ENCODE measurements at regions not wholly inside any gene's neighbourhood (a gene's known extent, or its start where the extent isn't known, plus 50 kb on each side); places are given as distances from the start of the nearest gene placed in this dataset.

GRCh38 chr2:59711121-59711520 is 842.3 kb downstream of the BCL11A start:
- no peak for DNase-seq (ENCODE audit: low read depth, low spot score)
- BruUV-seq (replicated peaks) = no TSS peak
- POLR2A ChIA-PET = no interaction called here
- intact Hi-C loops (cut with micrococcal nuclease; ENCODE audit: unreplicated experiment) = no loop called here
- Histone ChIP-seq H3K4me1 (ENCODE audit: control insufficient read depth, insufficient read depth, low read length) (no peaks in the 10 kb centered on the region), H3K36me3 (ENCODE audit: control insufficient read depth, insufficient read depth, low read length) (no peaks in the 10 kb centered on the region), H3K4me3 (ENCODE audit: low read depth in 2 of 2, low read length in 2 of 2) (no peak overlapping the region), H3K27ac (ENCODE audit: low read length) (no peak overlapping the region), H3K27me3 (ENCODE audit: control insufficient read depth, insufficient read depth, low read length) (no peaks in the 10 kb centered on the region), H3K9me3 (ENCODE audit: control insufficient read depth, insufficient read depth, low read depth, low read length) (no peaks in the 10 kb centered on the region)
- TF ChIP-seq SIN3A (IDR thresholded peaks at IDR 0.05; ENCODE audit: borderline replicate concordance, insufficient read depth, low read depth, low read length) = no peak
- TF ChIP-seq TCF7L2 (IDR thresholded peaks at IDR 0.05; ENCODE audit: low read depth, low read length) = no peak
- ATAC-seq = no peak
- CTCF ChIA-PET = no interaction called here
- in situ Hi-C loops (cut with HindIII; ENCODE audit: low pct_unique_long_range_greater_than_20kb, low sequenced_read_pairs) = no loop called here

GRCh38 chr2:59706729-59707128 is 846.7 kb downstream of the BCL11A start:
- Histone ChIP-seq H3K27ac (ENCODE audit: low read length) (no peak overlapping the region), H3K9me3 (ENCODE audit: control insufficient read depth, insufficient read depth, low read depth, low read length) (no peaks in the 10 kb centered on the region), H3K36me3 (ENCODE audit: control insufficient read depth, insufficient read depth, low read length) (no peaks in the 10 kb centered on the region), H3K27me3 (ENCODE audit: control insufficient read depth, insufficient read depth, low read length) (no peaks in the 10 kb centered on the region), H3K4me3 (ENCODE audit: low read depth in 2 of 2, low read length in 2 of 2) (no peak overlapping the region), H3K4me1 (ENCODE audit: control insufficient read depth, insufficient read depth, low read length) (no peaks in the 10 kb centered on the region)
- ATAC-seq = no peak
- no peak for DNase-seq (ENCODE audit: low read depth, low spot score)
- BruUV-seq (replicated peaks) = no TSS peak
- ChIA-PET CTCF (no interaction called here), POLR2A (no interaction called here)
- in situ Hi-C loops (cut with HindIII; ENCODE audit: low pct_unique_long_range_greater_than_20kb, low sequenced_read_pairs) (no loop called here), intact Hi-C loops (cut with micrococcal nuclease; ENCODE audit: unreplicated experiment) (no loop called here)
- TF ChIP-seq, protein P1, sequence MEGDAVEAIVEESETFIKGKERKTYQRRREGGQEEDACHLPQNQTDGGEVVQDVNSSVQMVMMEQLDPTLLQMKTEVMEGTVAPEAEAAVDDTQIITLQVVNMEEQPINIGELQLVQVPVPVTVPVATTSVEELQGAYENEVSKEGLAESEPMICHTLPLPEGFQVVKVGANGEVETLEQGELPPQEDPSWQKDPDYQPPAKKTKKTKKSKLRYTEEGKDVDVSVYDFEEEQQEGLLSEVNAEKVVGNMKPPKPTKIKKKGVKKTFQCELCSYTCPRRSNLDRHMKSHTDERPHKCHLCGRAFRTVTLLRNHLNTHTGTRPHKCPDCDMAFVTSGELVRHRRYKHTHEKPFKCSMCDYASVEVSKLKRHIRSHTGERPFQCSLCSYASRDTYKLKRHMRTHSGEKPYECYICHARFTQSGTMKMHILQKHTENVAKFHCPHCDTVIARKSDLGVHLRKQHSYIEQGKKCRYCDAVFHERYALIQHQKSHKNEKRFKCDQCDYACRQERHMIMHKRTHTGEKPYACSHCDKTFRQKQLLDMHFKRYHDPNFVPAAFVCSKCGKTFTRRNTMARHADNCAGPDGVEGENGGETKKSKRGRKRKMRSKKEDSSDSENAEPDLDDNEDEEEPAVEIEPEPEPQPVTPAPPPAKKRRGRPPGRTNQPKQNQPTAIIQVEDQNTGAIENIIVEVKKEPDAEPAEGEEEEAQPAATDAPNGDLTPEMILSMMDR (IDR thresholded peaks at IDR 0.05) = no peak
- TF ChIP-seq SIN3A (IDR thresholded peaks at IDR 0.05; ENCODE audit: borderline replicate concordance, insufficient read depth, low read depth, low read length) (no peak), POLR2AphosphoS5 (IDR thresholded peaks at IDR 0.05; ENCODE audit: low read depth, low read length) (no peak), TCF7L2 (IDR thresholded peaks at IDR 0.05; ENCODE audit: low read depth, low read length) (no peak)
- TF ChIP-seq, protein P2, sequence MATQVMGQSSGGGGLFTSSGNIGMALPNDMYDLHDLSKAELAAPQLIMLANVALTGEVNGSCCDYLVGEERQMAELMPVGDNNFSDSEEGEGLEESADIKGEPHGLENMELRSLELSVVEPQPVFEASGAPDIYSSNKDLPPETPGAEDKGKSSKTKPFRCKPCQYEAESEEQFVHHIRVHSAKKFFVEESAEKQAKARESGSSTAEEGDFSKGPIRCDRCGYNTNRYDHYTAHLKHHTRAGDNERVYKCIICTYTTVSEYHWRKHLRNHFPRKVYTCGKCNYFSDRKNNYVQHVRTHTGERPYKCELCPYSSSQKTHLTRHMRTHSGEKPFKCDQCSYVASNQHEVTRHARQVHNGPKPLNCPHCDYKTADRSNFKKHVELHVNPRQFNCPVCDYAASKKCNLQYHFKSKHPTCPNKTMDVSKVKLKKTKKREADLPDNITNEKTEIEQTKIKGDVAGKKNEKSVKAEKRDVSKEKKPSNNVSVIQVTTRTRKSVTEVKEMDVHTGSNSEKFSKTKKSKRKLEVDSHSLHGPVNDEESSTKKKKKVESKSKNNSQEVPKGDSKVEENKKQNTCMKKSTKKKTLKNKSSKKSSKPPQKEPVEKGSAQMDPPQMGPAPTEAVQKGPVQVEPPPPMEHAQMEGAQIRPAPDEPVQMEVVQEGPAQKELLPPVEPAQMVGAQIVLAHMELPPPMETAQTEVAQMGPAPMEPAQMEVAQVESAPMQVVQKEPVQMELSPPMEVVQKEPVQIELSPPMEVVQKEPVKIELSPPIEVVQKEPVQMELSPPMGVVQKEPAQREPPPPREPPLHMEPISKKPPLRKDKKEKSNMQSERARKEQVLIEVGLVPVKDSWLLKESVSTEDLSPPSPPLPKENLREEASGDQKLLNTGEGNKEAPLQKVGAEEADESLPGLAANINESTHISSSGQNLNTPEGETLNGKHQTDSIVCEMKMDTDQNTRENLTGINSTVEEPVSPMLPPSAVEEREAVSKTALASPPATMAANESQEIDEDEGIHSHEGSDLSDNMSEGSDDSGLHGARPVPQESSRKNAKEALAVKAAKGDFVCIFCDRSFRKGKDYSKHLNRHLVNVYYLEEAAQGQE (IDR thresholded peaks at IDR 0.05; ENCODE audit: insufficient read depth in 1 of 2, low read depth in 2 of 2, low read length in 1 of 2) = no peak

- intact Hi-C loops (cut with micrococcal nuclease; ENCODE audit: unreplicated experiment) = no loop called here
- CTCF ChIA-PET = no interaction called here
- POLR2A ChIA-PET = no interaction called here
- Histone ChIP-seq H3K36me3 (ENCODE audit: control insufficient read depth, insufficient read depth, low read length) (no peaks in the 10 kb centered on the region), H3K27me3 (ENCODE audit: control insufficient read depth, insufficient read depth, low read length) (no peaks in the 10 kb centered on the region), H3K9me3 (ENCODE audit: control insufficient read depth, insufficient read depth, low read depth, low read length) (no peaks in the 10 kb centered on the region), H3K4me3 (ENCODE audit: low read depth in 2 of 2, low read length in 2 of 2) (no peak overlapping the region), H3K4me1 (ENCODE audit: control insufficient read depth, insufficient read depth, low read length) (no peaks in the 10 kb centered on the region), H3K27ac (ENCODE audit: low read length) (no peak overlapping the region)
- TF ChIP-seq TCF7L2 (IDR thresholded peaks at IDR 0.05; ENCODE audit: low read depth, low read length) = no peak
- TF ChIP-seq, protein P1 (IDR thresholded peaks at IDR 0.05) = no peak
- no peak for TF ChIP-seq POLR2AphosphoS5 (IDR thresholded peaks at IDR 0.05; ENCODE audit: low read depth, low read length)
- TF ChIP-seq SIN3A (IDR thresholded peaks at IDR 0.05; ENCODE audit: borderline replicate concordance, insufficient read depth, low read depth, low read length) = no peak
- TF ChIP-seq, protein P2 (IDR thresholded peaks at IDR 0.05; ENCODE audit: insufficient read depth in 1 of 2, low read depth in 2 of 2, low read length in 1 of 2) = no peak
- BruUV-seq (replicated peaks) = no TSS peak
- DNase-seq (ENCODE audit: low read depth, low spot score) (no peak), ATAC-seq (no peak)
- in situ Hi-C loops (cut with HindIII; ENCODE audit: low pct_unique_long_range_greater_than_20kb, low sequenced_read_pairs) = no loop called here
These were observed 849.7 kb downstream of the BCL11A start for GRCh38 chr2:59703796-59704195.
